Caco-2 (cell line): ENCODE measurements at regions not wholly inside any gene's neighbourhood (a gene's known extent, or its start where the extent isn't known, plus 50 kb on each side); places are given as distances from the start of the nearest gene placed in this dataset.

Experiments used
- BruUV-seq: library from RNA; stranded (reverse); fragments of 400-500 nt; replicated peaks from 2 replicates; lab custom pipeline; 2021; lab: Mats Ljungman, UMichigan
- CTCF ChIA-PET: fragments of 300-600 bp; sonication (Branson Sonifier 250); formaldehyde crosslinking; loops from one replicate; lab custom pipeline; 2022; ENCODE audit warnings: antibody characterized with exemption; lab: Charles Lee
- POLR2A ChIA-PET: fragments of 300-600 bp; sonication (Branson Sonifier 250); formaldehyde crosslinking; loops from one replicate; lab custom pipeline; 2022; ENCODE audit warnings: antibody characterized with exemption; lab: Charles Lee
- DNase-seq, 2 experiments: peaks; one replicate each; pipeline versions ENCODE4 v3.0.0 to v3.0.0-alpha.2; 2020 to 2022
- H3K27me3 ChIP-seq: replicated peaks from 2 replicates; pipeline ENCODE4 v1.6.0; 2011; ENCODE audit warnings: low read length; ENCODE audit not compliant: control insufficient read depth, insufficient read depth
- H3K36me3 ChIP-seq: 2 replicates; pipeline ENCODE4 v1.5.1; 2011; ENCODE audit warnings: low read length; ENCODE audit not compliant: control insufficient read depth, insufficient read depth
- H3K4me1 ChIP-seq: fragments of 250-450 bp; sonication (Bioruptor Pico); 2 replicates; pipeline ENCODE4 v1.5.1; 2020; ENCODE audit warnings: mild to moderate bottlenecking
- H3K4me3 ChIP-seq: 2 replicates; pipeline ENCODE4 v1.5.1; 2011; ENCODE audit warnings: low read depth, mild to moderate bottlenecking, control low read depth, low read length
- H3K9me3 ChIP-seq: fragments of 250-450 bp; sonication (Bioruptor Pico); 2 replicates; pipeline ENCODE4 v1.5.1; 2020; ENCODE audit warnings: mild to moderate bottlenecking, moderate library complexity
- H3K27ac Mint-ChIP-seq: one replicate; pipeline ENCODE4 v1.8.0; 2022; ENCODE audit warnings: mixed read lengths; ENCODE audit not compliant: unreplicated experiment
- H3K27me3 Mint-ChIP-seq: one replicate; pipeline ENCODE4 v1.8.0; 2022; ENCODE audit warnings: mixed read lengths; ENCODE audit not compliant: insufficient read depth, unreplicated experiment
- H3K36me3 Mint-ChIP-seq: one replicate; pipeline ENCODE4 v1.8.0; 2022; ENCODE audit warnings: mild to moderate bottlenecking, mixed read lengths; ENCODE audit not compliant: insufficient read depth, unreplicated experiment
- H3K4me1 Mint-ChIP-seq: one replicate; pipeline ENCODE4 v1.8.0; 2022; ENCODE audit warnings: low read depth, mixed read lengths; ENCODE audit not compliant: unreplicated experiment
- H3K4me3 Mint-ChIP-seq: one replicate; pipeline ENCODE4 v1.8.0; 2022; ENCODE audit warnings: mild to moderate bottlenecking, moderate library complexity, mixed read lengths; ENCODE audit not compliant: unreplicated experiment
- H3K9me3 Mint-ChIP-seq: one replicate; pipeline ENCODE4 v1.8.0; 2022; ENCODE audit warnings: mixed read lengths; ENCODE audit not compliant: unreplicated experiment
- CTCF ChIP-seq, 2 experiments: fragments of 200-600 bp in 1 of 2; IDR thresholded peaks; 1 replicate in 1 of 2; 2 replicates in 1 of 2; pipeline versions ENCODE4 v1.5.1 to v1.8.0; 2011 to 2022; ENCODE audit warnings: antibody characterized with exemption in 1 of 2, control low read depth in 1 of 2, inconsistent platforms in 1 of 2, low read depth in 1 of 2, low read length in 1 of 2, mild to moderate bottlenecking in 1 of 2, moderate library complexity in 1 of 2; ENCODE audit not compliant: insufficient read depth in 1 of 2, severe bottlenecking in 1 of 2, unreplicated experiment in 1 of 2
- intact Hi-C: fragments of 100-400 bp; cut with micrococcal nuclease; formaldehyde crosslinking; loops from one replicate; pipeline ENCODE4 v1.10.0; 2022; ENCODE audit not compliant: unreplicated experiment

DNA sequence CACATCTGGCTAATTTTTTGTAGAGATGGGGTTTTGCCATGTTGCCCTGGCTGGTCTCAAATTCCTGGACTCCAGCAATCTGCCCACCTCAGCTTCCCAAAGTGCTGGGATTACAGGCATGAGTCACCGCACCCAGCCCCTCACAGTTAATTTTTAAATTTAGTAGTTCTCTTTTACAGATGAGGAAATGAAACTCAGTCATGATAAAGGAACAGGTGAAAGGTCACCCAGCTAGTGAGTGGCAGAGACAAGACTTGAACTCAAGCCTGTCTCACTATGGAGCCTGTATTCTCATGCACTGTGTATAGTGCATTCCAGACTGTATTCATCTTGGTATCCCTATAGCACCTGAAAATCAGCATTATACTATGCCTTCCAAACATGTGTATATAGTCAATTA is 77.1 kb upstream of the WSB1 start:
- H3K27me3 ChIP-seq = no peaks in the 10 kb centered on the region
- ChIA-PET POLR2A (no interaction called here), CTCF (interaction anchor here (2.6 kb wide), 1 partner anchor 10 kb away, joined by 7 read pairs; no protein-coding TSS in a partner anchor)
- intact Hi-C loops = loop anchor here (10.0 kb wide), 1 partner anchor 408 kb away; no protein-coding TSS in a partner anchor
- no peaks in the 10 kb centered on the region for H3K36me3 Mint-ChIP-seq
- no peak overlapping the region for H3K4me3 ChIP-seq
- no peak overlapping the region for H3K27ac Mint-ChIP-seq
- H3K4me1 Mint-ChIP-seq = no peaks in the 10 kb centered on the region
- no peaks in the 10 kb centered on the region for H3K4me1 ChIP-seq
- TF ChIP-seq CTCF (IDR thresholded peaks at IDR 0.05; ENCODE audit: insufficient read depth in 1 of 2, low read depth in 1 of 2, low read length in 1 of 2, severe bottlenecking in 1 of 2, unreplicated experiment in 1 of 2) = no peak
- no peak for DNase-seq
- no TSS peak for BruUV-seq
- peaks cover 3% of the 10 kb centered on the region for H3K27me3 Mint-ChIP-seq
- peaks cover 18% of the 10 kb centered on the region for H3K9me3 Mint-ChIP-seq
- peaks cover 6% of the 10 kb centered on the region for H3K9me3 ChIP-seq
- H3K4me3 Mint-ChIP-seq = no peak overlapping the region
- no peaks in the 10 kb centered on the region for H3K36me3 ChIP-seq

- CTCF ChIA-PET = no interaction called here
These were observed 76.3 kb upstream of the WSB1 start for GRCh38 chr17:27217631-27218030.

DNA sequence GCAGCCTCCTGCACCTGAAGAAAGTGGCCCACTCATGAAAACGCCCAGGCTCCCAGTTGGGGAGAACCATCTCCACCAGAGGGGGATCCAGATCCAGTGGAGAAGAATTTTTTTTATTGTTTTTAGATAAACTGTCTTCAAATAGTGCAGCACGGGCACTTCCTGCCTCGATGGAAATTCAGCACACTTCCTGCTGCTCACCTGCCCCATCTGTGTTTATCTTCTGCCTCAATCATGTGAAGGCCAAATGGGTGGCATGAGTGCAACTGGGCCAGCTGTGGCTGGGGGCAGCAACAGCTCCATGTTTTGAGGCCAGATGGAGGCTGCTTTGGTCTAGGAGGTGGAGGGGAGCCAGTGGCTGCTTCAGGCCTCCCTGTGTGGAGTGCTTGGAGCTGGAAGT is 75.9 kb upstream of the WSB1 start:
- no peak overlapping the region for H3K4me3 Mint-ChIP-seq
- Histone ChIP-seq H3K9me3 (peaks cover 6% of the 10 kb centered on the region), H3K36me3 (no peaks in the 10 kb centered on the region), H3K27me3 (no peaks in the 10 kb centered on the region), H3K4me1 (no peaks in the 10 kb centered on the region), H3K4me3 (no peak overlapping the region)
- H3K27ac Mint-ChIP-seq = no peak overlapping the region
- ChIA-PET POLR2A (no interaction called here), CTCF (no interaction called here)
- BruUV-seq = no TSS peak
- H3K36me3 Mint-ChIP-seq = no peaks in the 10 kb centered on the region
- H3K4me1 Mint-ChIP-seq = no peaks in the 10 kb centered on the region
- peaks cover 3% of the 10 kb centered on the region for H3K27me3 Mint-ChIP-seq
- peaks cover 17% of the 10 kb centered on the region for H3K9me3 Mint-ChIP-seq
- TF ChIP-seq CTCF (IDR thresholded peaks at IDR 0.05; ENCODE audit: insufficient read depth in 1 of 2, low read depth in 1 of 2, low read length in 1 of 2, severe bottlenecking in 1 of 2, unreplicated experiment in 1 of 2) = no peak
- intact Hi-C loops = loop anchor here (10.0 kb wide), 1 partner anchor 407 kb away; no protein-coding TSS in a partner anchor
- DNase-seq = no peak

More at GRCh38 chr17:27217631-27218030, 76.3 kb upstream of the WSB1 start:
- TF ChIP-seq CTCF (IDR thresholded peaks at IDR 0.05; ENCODE audit: insufficient read depth in 1 of 2, low read depth in 1 of 2, low read length in 1 of 2, severe bottlenecking in 1 of 2, unreplicated experiment in 1 of 2) = no peak
- Histone ChIP-seq H3K4me3 (no peak overlapping the region), H3K36me3 (no peaks in the 10 kb centered on the region), H3K27me3 (no peaks in the 10 kb centered on the region), H3K9me3 (peaks cover 6% of the 10 kb centered on the region), H3K4me1 (no peaks in the 10 kb centered on the region)
- DNase-seq = no peak
- BruUV-seq = no TSS peak
- POLR2A ChIA-PET = no interaction called here
- Mint-ChIP-seq H3K9me3 (peaks cover 18% of the 10 kb centered on the region), H3K4me1 (no peaks in the 10 kb centered on the region), H3K27ac (no peak overlapping the region), H3K36me3 (no peaks in the 10 kb centered on the region), H3K27me3 (peaks cover 3% of the 10 kb centered on the region), H3K4me3 (no peak overlapping the region)
- intact Hi-C loops = loop anchor here (10.0 kb wide), 1 partner anchor 407 kb away; no protein-coding TSS in a partner anchor
